ENCODE measurements at regions not wholly inside any gene's neighbourhood (a gene's known extent, or its start where the extent isn't known, plus 50 kb on each side); places are given as distances from the start of the nearest gene placed in this dataset.
"Not testable (repeated sequence)": the region's sequence is repeated elsewhere in the genome, so short reads cannot be mapped to it uniquely, and the experiment has no call there.

GRCh38 chr11:45413156-45413858, 127.2 kb upstream of the SYT13 start:
- DNase-seq (ENCODE audit: low read depth in 2 of 3, low spot score in 2 of 3), result no peak

- DNase-seq (ENCODE audit: low read depth in 2 of 3, low spot score in 2 of 3), result no peak
These were observed 126.4 kb upstream of the SYT13 start for GRCh38 chr11:45412521-45412920.

DNA sequence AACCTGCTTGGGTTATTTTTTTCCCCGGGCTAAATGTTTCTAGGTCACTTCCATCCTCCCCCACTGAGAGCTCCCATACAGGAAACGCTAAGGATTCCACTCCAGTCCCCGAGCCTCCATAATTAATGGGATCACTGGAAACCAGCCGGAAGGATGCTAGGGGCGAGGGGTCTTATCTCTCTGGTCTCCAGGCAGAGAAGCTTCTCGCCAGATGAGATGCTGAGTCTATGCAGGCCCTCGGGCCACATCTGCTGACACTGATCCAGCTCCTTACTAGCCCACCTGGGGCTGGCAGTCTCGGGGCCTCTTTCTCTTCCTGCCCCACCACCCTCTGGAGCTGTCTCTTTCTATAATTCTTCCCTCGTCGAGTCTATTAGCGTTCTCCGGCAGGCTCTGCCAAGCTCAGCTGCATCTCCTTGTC, 125.9 kb upstream of the SYT13 start:
- no peak for DNase-seq (ENCODE audit: low read depth in 2 of 3, low spot score in 2 of 3)

GRCh38 chr11:45411228-45411946, 125.2 kb upstream of the SYT13 start:
- DNase-seq (ENCODE audit: low read depth in 2 of 3, low spot score in 2 of 3), result no peak

DNA sequence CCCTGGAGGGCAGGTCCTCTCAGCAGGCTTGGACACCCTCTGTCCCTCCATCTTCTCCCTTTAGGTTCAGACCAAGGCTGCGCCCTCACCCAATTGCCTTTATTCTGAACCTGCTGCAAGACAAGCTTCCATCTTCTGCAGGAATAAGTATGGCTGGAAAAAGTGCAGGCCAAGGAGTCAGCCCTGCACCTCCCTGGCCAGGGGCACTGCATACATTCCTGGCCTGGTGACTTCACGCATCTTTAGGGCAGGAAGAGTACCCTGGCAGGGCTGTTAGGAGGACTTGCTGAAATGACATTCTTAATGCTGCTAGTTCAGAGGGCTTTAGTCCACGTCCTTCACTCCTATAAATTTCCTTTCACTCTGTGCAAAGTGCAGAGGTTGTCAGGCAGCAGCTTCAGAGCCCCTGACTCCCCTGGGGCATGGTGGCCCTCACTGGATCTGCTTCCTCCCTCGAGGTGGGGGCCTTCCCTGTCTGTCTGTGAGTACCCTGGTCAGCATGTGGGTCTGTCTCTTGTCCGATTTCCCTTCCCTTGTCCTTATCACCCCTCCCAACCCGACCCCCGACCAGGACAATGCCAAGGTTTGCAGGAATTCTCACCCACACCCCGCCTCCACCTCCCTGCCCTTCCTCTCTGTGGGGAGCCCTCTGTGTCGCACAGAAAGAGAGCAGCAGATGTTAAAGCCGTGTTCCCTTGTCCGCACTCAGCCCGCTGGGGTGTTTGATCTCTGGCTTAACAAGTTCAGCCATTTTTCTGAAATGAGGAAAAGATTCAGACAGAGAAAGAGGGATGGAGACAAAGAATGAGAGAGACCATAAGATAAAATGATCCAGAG, 124.5 kb upstream of the SYT13 start:
- no peak for DNase-seq (ENCODE audit: low read depth in 2 of 3, low spot score in 2 of 3)

- no peak for DNase-seq (ENCODE audit: low read depth in 2 of 3, low spot score in 2 of 3)
These were observed 123.4 kb upstream of the SYT13 start for GRCh38 chr11:45409587-45409986.

DNA sequence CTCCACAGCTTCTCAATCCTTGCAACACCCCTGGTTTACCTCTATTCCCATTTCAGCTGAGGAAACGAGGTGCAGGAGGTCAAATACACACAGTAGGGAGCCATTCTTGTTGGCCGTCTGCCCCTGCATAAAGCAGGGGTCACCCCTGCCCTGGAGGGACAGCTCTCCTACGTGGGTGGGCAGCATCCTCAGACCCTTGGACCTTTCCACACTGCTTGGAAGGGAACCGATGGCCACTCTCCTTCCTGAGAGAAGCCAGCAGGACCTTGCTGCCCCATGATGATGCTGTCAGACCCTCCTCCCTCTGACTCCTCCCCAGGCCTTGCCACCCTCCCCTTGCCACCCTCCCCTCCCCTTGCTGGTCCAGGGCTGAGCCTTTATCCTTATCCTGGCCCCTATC, 121.1 kb upstream of the SYT13 start:
- no peak for DNase-seq (ENCODE audit: low read depth in 2 of 3, low spot score in 2 of 3)

- peak in 1 of 3 donors; percentile 48 for DNase-seq (ENCODE audit: low read depth in 2 of 3, low spot score in 2 of 3)
These were observed 120.0 kb upstream of the SYT13 start for GRCh38 chr11:45405916-45406670.

- DNase-seq (ENCODE audit: low read depth in 2 of 3, low spot score in 2 of 3), result not testable (repeated sequence)
These were observed 117.4 kb upstream of the SYT13 start for GRCh38 chr11:45403521-45403920.

GRCh38 chr11:45402049-45402630, 116.0 kb upstream of the SYT13 start:
- DNase-seq (ENCODE audit: low read depth in 2 of 3, low spot score in 2 of 3), result no peak

- no peak for DNase-seq (ENCODE audit: low read depth in 2 of 3, low spot score in 2 of 3)
These were observed 114.5 kb upstream of the SYT13 start for GRCh38 chr11:45400591-45400990.

- DNase-seq (ENCODE audit: low read depth in 2 of 3, low spot score in 2 of 3), result no peak
These were observed 113.0 kb upstream of the SYT13 start for GRCh38 chr11:45399166-45399565.

GRCh38 chr11:45398325-45398724, 112.2 kb upstream of the SYT13 start:
- no peak for DNase-seq (ENCODE audit: low read depth in 2 of 3, low spot score in 2 of 3)

DNA sequence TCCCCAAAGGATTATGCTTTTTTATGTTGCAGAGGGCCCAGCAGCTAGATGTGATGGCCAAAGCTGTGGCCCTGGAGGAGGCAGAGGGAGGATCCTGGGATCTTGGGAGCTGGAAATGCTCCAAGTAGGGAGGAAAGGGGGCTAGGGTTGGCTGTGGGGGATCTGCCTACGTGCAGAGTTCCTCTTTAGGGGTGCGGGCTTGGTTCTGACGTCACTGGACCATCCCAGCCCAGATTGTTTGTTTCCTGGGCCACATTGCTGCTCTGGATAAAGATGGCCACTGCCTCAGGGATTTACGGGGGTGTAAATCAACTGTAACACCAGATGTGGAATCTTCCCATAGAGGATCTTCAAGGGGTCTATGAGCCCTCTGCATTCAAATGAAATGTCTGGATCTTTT, 110.3 kb upstream of the SYT13 start:
- DNase-seq (ENCODE audit: low read depth in 2 of 3, low spot score in 2 of 3), result no peak

- no peak for DNase-seq (ENCODE audit: low read depth in 2 of 3, low spot score in 2 of 3)
These were observed 109.8 kb upstream of the SYT13 start for GRCh38 chr11:45395947-45396346.

- no peak for DNase-seq (ENCODE audit: low read depth in 2 of 3, low spot score in 2 of 3)
These were observed 109.3 kb upstream of the SYT13 start for GRCh38 chr11:45395421-45395820.

DNA sequence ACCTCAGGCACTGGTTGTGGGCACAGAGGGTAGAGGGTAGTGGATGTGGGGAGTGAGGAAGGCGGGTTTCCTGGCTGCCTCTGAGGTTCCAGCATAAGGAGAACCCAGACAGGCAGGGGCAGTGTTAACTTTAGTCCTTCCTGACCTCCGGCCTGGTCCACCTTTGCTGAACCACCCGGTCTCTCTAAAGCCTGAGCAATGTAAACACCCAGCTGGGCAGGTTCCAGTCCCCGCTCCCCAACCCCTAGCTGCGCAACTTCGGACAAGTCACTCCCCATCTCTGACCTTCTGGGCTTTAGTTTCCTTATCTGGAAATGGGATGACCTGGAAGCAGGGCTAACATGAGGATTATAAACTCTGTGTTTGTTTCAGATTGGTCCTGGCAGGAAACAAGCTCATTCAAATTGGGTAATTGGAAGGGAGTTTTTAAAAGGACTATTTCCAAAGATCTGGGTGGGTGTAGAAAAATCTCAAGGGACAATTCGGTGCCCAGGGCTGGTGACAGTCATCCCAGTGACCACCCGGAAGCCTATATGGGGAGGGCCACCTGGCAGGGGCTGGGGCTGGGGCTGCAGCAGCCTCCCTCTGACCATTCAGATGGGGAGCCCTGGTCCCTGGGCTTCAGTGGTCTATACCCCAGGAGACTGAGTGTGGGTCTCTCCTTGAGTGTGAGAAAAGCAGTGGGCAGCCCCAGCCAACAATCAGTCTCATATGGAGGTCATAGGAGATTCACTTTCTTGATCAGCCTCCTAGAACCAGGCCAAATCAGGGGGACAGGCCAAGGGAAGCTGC, 108.3 kb upstream of the SYT13 start:
- DNase-seq (ENCODE audit: low read depth in 2 of 3, low spot score in 2 of 3), result no peak

- no peak for DNase-seq (ENCODE audit: low read depth in 2 of 3, low spot score in 2 of 3)
These were observed 107.7 kb upstream of the SYT13 start for GRCh38 chr11:45393826-45394225.

- no peak for DNase-seq (ENCODE audit: low read depth in 2 of 3, low spot score in 2 of 3)
These were observed 107.2 kb upstream of the SYT13 start for GRCh38 chr11:45393334-45393733.

Measured in hematopoietic multipotent progenitor cell (in vitro differentiated cells).